DOHH2 (cell line): ENCODE measurements at regions not wholly inside any gene's neighbourhood (a gene's known extent, or its start where the extent isn't known, plus 50 kb on each side); places are given as distances from the start of the nearest gene placed in this dataset.

Source experiments
- H3F3A ChIP-seq: fragments of 200-600 bp; sonication (generic), shearing (Covaris generic); 2 replicates; pipeline ENCODE4 v1.6.0; 2016; ENCODE audit warnings: antibody characterized with exemption, mild to moderate bottlenecking; ENCODE audit not compliant: control insufficient read depth, insufficient read depth
- H3K27ac ChIP-seq: fragments of 200-600 bp; sonication (generic); 2 replicates; pipeline ENCODE4 v1.5.1; 2014; ENCODE audit warnings: low read depth, mild to moderate bottlenecking, low read length, moderate library complexity
- H3K27me3 ChIP-seq: fragments of 200-600 bp; sonication (generic); 2 replicates; pipeline ENCODE4 v1.6.1; 2014; ENCODE audit warnings: mild to moderate bottlenecking, low read length, mixed read lengths; ENCODE audit not compliant: control insufficient read depth
- H3K36me3 ChIP-seq: fragments of 200-600 bp; sonication (generic); 2 replicates; pipeline ENCODE4 v1.6.1; 2014; ENCODE audit warnings: mild to moderate bottlenecking, low read length, moderate library complexity, mixed read lengths; ENCODE audit not compliant: control insufficient read depth
- H3K4me1 ChIP-seq: fragments of 200-600 bp; sonication (generic); 2 replicates; pipeline ENCODE4 v1.6.1; 2014; ENCODE audit warnings: mild to moderate bottlenecking, low read length, mixed read lengths; ENCODE audit not compliant: control insufficient read depth
- H3K4me2 ChIP-seq: fragments of 200-600 bp; sonication (generic); 2 replicates; pipeline ENCODE4 v1.6.0; 2014; ENCODE audit warnings: mild to moderate bottlenecking, low read length, moderate library complexity
- H3K4me3 ChIP-seq: fragments of 200-600 bp; sonication (generic); 2 replicates; pipeline ENCODE4 v1.5.1; 2014; ENCODE audit warnings: mild to moderate bottlenecking, low read length, mixed read lengths
- H3K79me2 ChIP-seq: fragments of 200-600 bp; sonication (generic); 2 replicates; pipeline ENCODE4 v1.6.1; 2014; ENCODE audit warnings: mild to moderate bottlenecking, low read length, mixed read lengths; ENCODE audit not compliant: control insufficient read depth
- H3K9me2 ChIP-seq: fragments of 200-600 bp; sonication (generic); replicated peaks from 2 replicates; pipeline ENCODE4 v1.6.1; 2014; ENCODE audit warnings: mild to moderate bottlenecking, low read length, mixed read lengths; ENCODE audit not compliant: control insufficient read depth
- H3K9me3 ChIP-seq: fragments of 200-600 bp; sonication (generic); 2 replicates; pipeline ENCODE4 v1.6.1; 2014; ENCODE audit warnings: antibody characterized with exemption, low read length, mixed read lengths; ENCODE audit not compliant: control insufficient read depth, insufficient read depth
- H4K20me1 ChIP-seq: fragments of 200-600 bp; sonication (generic); 2 replicates; pipeline ENCODE4 v1.6.0; 2014; ENCODE audit warnings: low read depth, mild to moderate bottlenecking, antibody characterized with exemption, low read length, moderate library complexity; ENCODE audit not compliant: control insufficient read depth, insufficient read depth
- EZH2phosphoT487 ChIP-seq: fragments of 200-600 bp; sonication (generic); IDR thresholded peaks from 2 replicates; pipeline ENCODE4 v1.6.1; 2017; ENCODE audit warnings: borderline replicate concordance, mild to moderate bottlenecking, antibody characterized with exemption, low read length, moderate library complexity, mixed read lengths
- TF ChIP-seq, protein P1 (sequence below): fragments of 200-600 bp; sonication (generic); IDR thresholded peaks from one replicate; pipeline ENCODE4 v1.5.1; 2014; ENCODE audit warnings: antibody characterized with exemption, mild to moderate bottlenecking, low read depth, low read length; ENCODE audit not compliant: poor library complexity, severe bottlenecking

- no peaks in the 10 kb centered on the region for H3F3A ChIP-seq
- no peak overlapping the region for H3K4me3 ChIP-seq
- no peaks in the 10 kb centered on the region for H3K36me3 ChIP-seq
- no peaks in the 10 kb centered on the region for H3K79me2 ChIP-seq
- no peak overlapping the region for H3K27ac ChIP-seq
- H4K20me1 ChIP-seq: no peaks in the 10 kb centered on the region
- no peak for TF ChIP-seq EZH2phosphoT487
- TF ChIP-seq, protein P1, sequence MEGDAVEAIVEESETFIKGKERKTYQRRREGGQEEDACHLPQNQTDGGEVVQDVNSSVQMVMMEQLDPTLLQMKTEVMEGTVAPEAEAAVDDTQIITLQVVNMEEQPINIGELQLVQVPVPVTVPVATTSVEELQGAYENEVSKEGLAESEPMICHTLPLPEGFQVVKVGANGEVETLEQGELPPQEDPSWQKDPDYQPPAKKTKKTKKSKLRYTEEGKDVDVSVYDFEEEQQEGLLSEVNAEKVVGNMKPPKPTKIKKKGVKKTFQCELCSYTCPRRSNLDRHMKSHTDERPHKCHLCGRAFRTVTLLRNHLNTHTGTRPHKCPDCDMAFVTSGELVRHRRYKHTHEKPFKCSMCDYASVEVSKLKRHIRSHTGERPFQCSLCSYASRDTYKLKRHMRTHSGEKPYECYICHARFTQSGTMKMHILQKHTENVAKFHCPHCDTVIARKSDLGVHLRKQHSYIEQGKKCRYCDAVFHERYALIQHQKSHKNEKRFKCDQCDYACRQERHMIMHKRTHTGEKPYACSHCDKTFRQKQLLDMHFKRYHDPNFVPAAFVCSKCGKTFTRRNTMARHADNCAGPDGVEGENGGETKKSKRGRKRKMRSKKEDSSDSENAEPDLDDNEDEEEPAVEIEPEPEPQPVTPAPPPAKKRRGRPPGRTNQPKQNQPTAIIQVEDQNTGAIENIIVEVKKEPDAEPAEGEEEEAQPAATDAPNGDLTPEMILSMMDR: no peak
- peaks cover 6% of the 10 kb centered on the region; the same call in 1 of the 2 replicates for H3K27me3 ChIP-seq
- H3K4me1 ChIP-seq: no peaks in the 10 kb centered on the region
- H3K4me2 ChIP-seq: no peak overlapping the region
- no peaks in the 10 kb centered on the region for H3K9me2 ChIP-seq
- H3K9me3 ChIP-seq: no peaks in the 10 kb centered on the region
These were observed 68.1 kb upstream of the MAGI1 start for GRCh38 chr3:66106788-66107187.

DNA sequence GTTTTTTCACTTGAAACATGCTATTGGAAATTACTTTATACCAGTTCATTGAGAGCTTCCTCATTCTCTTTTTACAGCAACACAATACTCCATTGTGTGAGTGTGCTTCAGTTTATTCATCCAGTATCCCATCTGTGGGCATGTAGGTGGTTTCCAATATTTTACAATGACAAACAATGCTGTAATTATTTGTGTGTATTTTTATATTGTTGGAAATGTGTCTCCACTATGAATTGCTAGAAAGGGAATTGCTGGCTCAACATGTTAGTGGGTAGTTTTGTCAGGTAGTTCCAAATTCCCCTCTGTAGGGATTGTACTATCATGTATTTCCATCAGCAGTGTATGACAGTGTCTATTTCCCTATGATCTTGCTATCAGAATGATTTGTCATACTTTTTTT, 65.8 kb upstream of the MAGI1 start:
- Histone ChIP-seq H3K27ac (no peak overlapping the region), H3K36me3 (no peaks in the 10 kb centered on the region), H3F3A (no peaks in the 10 kb centered on the region), H3K4me3 (no peak overlapping the region), H3K79me2 (no peaks in the 10 kb centered on the region), H3K27me3 (no peaks in the 10 kb centered on the region), H3K4me1 (no peaks in the 10 kb centered on the region), H4K20me1 (no peaks in the 10 kb centered on the region), H3K4me2 (no peak overlapping the region), H3K9me2 (no peaks in the 10 kb centered on the region), H3K9me3 (no peaks in the 10 kb centered on the region)
- TF ChIP-seq EZH2phosphoT487: no peak
- TF ChIP-seq, protein P1: no peak

DNA sequence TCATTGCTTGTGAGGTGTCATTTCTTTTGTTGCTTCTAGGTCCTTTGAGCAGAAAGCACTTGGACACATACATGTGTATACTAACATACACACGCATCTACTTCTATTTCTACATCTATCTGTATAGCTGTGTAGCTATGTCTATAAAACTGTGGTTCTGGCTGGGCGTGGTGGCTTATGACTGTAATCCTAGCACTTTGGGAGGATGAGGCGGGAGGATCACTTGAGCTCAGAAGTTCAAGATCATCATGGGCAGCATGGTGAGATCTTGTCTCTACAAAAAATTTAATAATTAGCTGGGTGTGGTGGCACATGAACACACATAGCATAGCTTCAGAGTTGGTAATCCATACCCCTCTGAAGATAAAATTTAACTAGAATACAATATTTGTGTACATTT, 65.0 kb upstream of the MAGI1 start:
- no peaks in the 10 kb centered on the region for H4K20me1 ChIP-seq
- H3K4me1 ChIP-seq: no peaks in the 10 kb centered on the region
- H3K27ac ChIP-seq: no peak overlapping the region
- no peak overlapping the region for H3K4me3 ChIP-seq
- no peaks in the 10 kb centered on the region for H3K79me2 ChIP-seq
- TF ChIP-seq, protein P1: no peak
- TF ChIP-seq EZH2phosphoT487: no peak
- no peak overlapping the region for H3K4me2 ChIP-seq
- H3K36me3 ChIP-seq: no peaks in the 10 kb centered on the region
- H3F3A ChIP-seq: no peaks in the 10 kb centered on the region
- H3K9me2 ChIP-seq: no peaks in the 10 kb centered on the region
- H3K27me3 ChIP-seq: no peaks in the 10 kb centered on the region
- H3K9me3 ChIP-seq: no peaks in the 10 kb centered on the region

DNA sequence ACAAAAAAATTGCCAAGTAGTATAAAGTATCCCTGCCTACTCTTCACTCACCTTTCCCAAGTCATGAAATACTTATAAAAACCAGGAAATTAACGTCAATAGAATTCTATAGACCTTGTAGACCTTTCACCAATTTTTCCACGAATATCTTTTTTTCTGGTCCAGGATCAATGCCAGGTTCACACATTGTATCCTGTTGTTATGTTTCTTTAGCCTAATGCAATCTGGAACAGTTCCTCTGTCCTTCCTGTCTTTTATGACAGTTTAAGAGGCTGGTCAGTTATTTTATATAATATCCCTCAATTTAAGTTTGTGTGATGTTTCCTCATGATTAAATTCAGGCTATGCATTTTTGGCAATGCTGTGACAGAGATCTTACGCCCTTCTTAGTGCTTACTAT, 63.2 kb upstream of the MAGI1 start:
- Histone ChIP-seq H3K36me3 (no peaks in the 10 kb centered on the region), H4K20me1 (no peaks in the 10 kb centered on the region), H3K27ac (no peak overlapping the region), H3K4me1 (no peaks in the 10 kb centered on the region), H3F3A (no peaks in the 10 kb centered on the region), H3K9me3 (no peaks in the 10 kb centered on the region), H3K4me2 (no peak overlapping the region), H3K27me3 (no peaks in the 10 kb centered on the region), H3K79me2 (no peaks in the 10 kb centered on the region), H3K4me3 (no peak overlapping the region), H3K9me2 (no peaks in the 10 kb centered on the region)
- no peak for TF ChIP-seq EZH2phosphoT487
- TF ChIP-seq, protein P1: no peak
